Type B pancreatic cell (in vitro differentiated cells): ENCODE measurements at regions not wholly inside any gene's neighbourhood (a gene's known extent, or its start where the extent isn't known, plus 50 kb on each side); places are given as distances from the start of the nearest gene placed in this dataset.

Source experiments
- DNase-seq: peaks from one replicate; pipeline ENCODE4 v3.0.0; 2021; ENCODE audit warnings: mixed read lengths; ENCODE audit not compliant: unreplicated experiment; ENCODE audit errors: extremely low spot score
- H3K27ac Mint-ChIP-seq: 2 replicates; pipeline ENCODE4 v1.8.0; 2021; ENCODE audit warnings: mild to moderate bottlenecking, mixed read lengths
- H3K27me3 Mint-ChIP-seq: 2 replicates; pipeline ENCODE4 v1.8.0; 2021; ENCODE audit warnings: mixed read lengths
- H3K36me3 Mint-ChIP-seq: 2 replicates; pipeline ENCODE4 v1.8.0; 2021; ENCODE audit warnings: mixed read lengths
- H3K4me1 Mint-ChIP-seq: one replicate; pipeline ENCODE4 v1.8.0; 2021; ENCODE audit warnings: mixed read lengths; ENCODE audit not compliant: unreplicated experiment
- H3K4me3 Mint-ChIP-seq: 2 replicates; pipeline ENCODE4 v1.8.0; 2021; ENCODE audit warnings: mild to moderate bottlenecking, mixed read lengths
- H3K9me3 Mint-ChIP-seq: 2 replicates; pipeline ENCODE4 v1.8.0; 2021; ENCODE audit warnings: mixed read lengths
- CTCF ChIP-seq: fragments of 200-600 bp; sonication (generic); conservative IDR thresholded peaks from 2 replicates; pipeline ENCODE4 v1.5.0; 2021; ENCODE audit warnings: antibody characterized with exemption, mild to moderate bottlenecking

GRCh38 chr19:56960959-56961543, 120.5 kb upstream of the PEG3 start:
- TF ChIP-seq CTCF, result no peak
- Mint-ChIP-seq H3K27me3 (no peaks in the 10 kb centered on the region), H3K4me1 (no peaks in the 10 kb centered on the region), H3K4me3 (no peak overlapping the region), H3K27ac (no peak overlapping the region), H3K9me3 (peaks cover 2% of the 10 kb centered on the region), H3K36me3 (no peaks in the 10 kb centered on the region)
- no peak for DNase-seq

DNA sequence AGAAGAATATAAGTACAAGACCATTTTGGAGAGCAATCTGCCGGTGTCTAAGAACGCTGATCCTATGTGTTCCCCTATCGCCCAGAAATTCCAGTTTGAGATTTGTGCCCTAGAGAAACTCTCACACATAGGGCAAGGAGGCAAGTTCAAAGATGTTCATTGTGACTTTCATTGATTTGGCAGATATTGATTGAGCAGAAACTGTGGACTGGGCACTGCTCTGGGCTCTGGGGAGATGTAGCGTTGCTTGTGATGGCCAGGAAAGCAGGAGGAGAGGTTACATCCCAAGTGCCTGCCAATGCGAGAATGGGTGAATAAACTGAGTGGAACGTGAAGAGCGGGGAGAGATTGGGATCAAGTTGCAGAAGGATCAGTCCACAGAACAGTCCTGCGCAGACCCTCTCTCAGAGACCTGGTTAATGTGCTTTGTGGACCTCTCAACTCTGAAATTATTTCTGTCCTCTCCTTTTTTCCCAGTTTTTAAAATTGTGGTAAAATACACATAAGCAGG, 123.9 kb upstream of the PEG3 start:
- TF ChIP-seq CTCF, result no peak
- no peaks in the 10 kb centered on the region for H3K9me3 Mint-ChIP-seq
- H3K27me3 Mint-ChIP-seq, result no peaks in the 10 kb centered on the region

GRCh38 chr19:56966225-56966696, 125.7 kb upstream of the PEG3 start:
- TF ChIP-seq CTCF, result no peak
- DNase-seq, result no peak
- Mint-ChIP-seq H3K9me3 (no peaks in the 10 kb centered on the region), H3K4me3 (no peak overlapping the region), H3K36me3 (no peaks in the 10 kb centered on the region), H3K4me1 (no peaks in the 10 kb centered on the region), H3K27ac (no peak overlapping the region), H3K27me3 (no peaks in the 10 kb centered on the region)

More for the DNA sequence above, 123.9 kb upstream of the PEG3 start:
- DNase-seq, result no peak
- Mint-ChIP-seq H3K4me3 (no peak overlapping the region), H3K36me3 (no peaks in the 10 kb centered on the region), H3K27ac (no peak overlapping the region), H3K4me1 (no peaks in the 10 kb centered on the region)

DNA sequence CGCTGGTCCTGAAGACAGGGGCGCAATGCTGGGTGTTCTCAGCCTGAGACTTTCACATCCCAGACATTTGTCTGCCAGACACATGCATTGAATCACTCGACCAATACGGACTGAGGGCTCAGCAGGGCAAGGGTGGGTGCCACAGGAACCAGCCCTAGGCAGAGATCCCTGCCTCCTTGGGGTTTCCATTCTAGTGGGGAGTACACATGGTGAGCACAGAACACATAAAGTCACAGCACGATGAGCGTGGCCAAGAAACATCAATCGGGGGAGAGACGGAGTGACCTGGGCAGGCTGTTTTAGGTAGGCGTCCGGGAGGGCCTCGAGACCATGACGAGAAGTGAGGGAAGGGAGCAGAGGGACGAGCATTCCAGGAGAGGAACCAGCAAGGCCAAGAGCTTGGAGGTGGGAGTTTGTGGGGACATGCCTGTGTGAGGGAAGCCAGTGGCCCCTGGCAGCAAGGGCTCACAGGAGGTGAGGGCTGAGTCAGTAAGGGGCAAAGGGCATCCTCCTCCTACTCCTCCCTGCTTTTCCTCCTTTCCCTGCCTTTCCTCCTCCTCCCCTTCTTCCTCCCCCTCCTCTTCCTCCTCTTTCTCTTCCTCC, 126.3 kb upstream of the PEG3 start:
- Mint-ChIP-seq H3K4me1 (no peaks in the 10 kb centered on the region), H3K9me3 (no peaks in the 10 kb centered on the region), H3K4me3 (no peak overlapping the region), H3K27me3 (no peaks in the 10 kb centered on the region), H3K27ac (no peak overlapping the region), H3K36me3 (no peaks in the 10 kb centered on the region)
- TF ChIP-seq CTCF, result no peak
- DNase-seq, result no peak

DNA sequence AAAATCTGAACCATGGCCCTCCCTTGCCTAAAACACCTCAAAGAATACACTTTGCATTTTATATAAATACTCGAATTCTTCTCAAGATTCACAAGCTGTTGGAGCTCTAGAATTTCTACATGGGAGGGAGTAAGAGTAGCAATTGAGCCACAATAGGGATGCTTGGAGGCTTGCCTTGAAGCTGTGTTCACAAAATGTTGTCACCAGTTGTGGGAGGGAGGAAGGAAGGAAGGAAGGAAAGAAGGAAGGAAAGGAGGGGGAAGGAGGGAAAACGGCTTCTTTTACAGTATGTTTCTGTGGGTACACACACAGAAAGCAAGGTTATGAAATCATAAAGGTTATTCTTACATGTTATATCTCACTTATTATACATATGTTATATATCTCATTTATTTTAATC, 128.6 kb upstream of the PEG3 start:
- no peak for TF ChIP-seq CTCF
- Mint-ChIP-seq H3K9me3 (peaks cover under 1% of the 10 kb centered on the region), H3K36me3 (no peaks in the 10 kb centered on the region)

More for the DNA sequence above, 128.6 kb upstream of the PEG3 start:
- Mint-ChIP-seq H3K27me3 (no peaks in the 10 kb centered on the region), H3K4me3 (no peak overlapping the region), H3K27ac (no peak overlapping the region), H3K4me1 (no peaks in the 10 kb centered on the region)
- no peak for DNase-seq
